H1 (cell line): ENCODE measurements at regions not wholly inside any gene's neighbourhood (a gene's known extent, or its start where the extent isn't known, plus 50 kb on each side); places are given as distances from the start of the nearest gene placed in this dataset.

Experiments
- SIN3A ChIP-seq, 2 experiments: IDR thresholded peaks in 1 of 2; conservative IDR thresholded peaks in 1 of 2; 2 replicates each; pipeline ENCODE4 v1.6.1; 2011 to 2012; ENCODE audit warnings: low read length in 2 of 2, improper control_type of control experiment in 1 of 2, low read depth in 1 of 2, mild to moderate bottlenecking in 1 of 2

GRCh38 chr3:65226287-65226686 lies 538.5 kb upstream of the ADAMTS9 start (continued):
- TF ChIP-seq SIN3A (conservative IDR thresholded peaks at IDR 0.05 in 1 of 2, IDR thresholded peaks at IDR 0.05 in 1 of 2; ENCODE audit: low read depth in 1 of 2, low read length in 2 of 2): no peak
